HG02981 (cell line): ENCODE measurements at regions not wholly inside any gene's neighbourhood (a gene's known extent, or its start where the extent isn't known, plus 50 kb on each side); places are given as distances from the start of the nearest gene placed in this dataset.
"Not testable (repeated sequence)": the region's sequence is repeated elsewhere in the genome, so short reads cannot be mapped to it uniquely, and the experiment has no call there.

Experiments used
- ATAC-seq: cut with Tn5 transposase; IDR thresholded peaks from one replicate; pipeline ENCODE4 v1.9.1; 2021; ENCODE audit warnings: mild to moderate bottlenecking, moderate library complexity; ENCODE audit not compliant: unreplicated experiment

- no peak for ATAC-seq
These were observed 55.2 kb upstream of the SLIT2 start for GRCh38 chr4:20196476-20196875.

DNA sequence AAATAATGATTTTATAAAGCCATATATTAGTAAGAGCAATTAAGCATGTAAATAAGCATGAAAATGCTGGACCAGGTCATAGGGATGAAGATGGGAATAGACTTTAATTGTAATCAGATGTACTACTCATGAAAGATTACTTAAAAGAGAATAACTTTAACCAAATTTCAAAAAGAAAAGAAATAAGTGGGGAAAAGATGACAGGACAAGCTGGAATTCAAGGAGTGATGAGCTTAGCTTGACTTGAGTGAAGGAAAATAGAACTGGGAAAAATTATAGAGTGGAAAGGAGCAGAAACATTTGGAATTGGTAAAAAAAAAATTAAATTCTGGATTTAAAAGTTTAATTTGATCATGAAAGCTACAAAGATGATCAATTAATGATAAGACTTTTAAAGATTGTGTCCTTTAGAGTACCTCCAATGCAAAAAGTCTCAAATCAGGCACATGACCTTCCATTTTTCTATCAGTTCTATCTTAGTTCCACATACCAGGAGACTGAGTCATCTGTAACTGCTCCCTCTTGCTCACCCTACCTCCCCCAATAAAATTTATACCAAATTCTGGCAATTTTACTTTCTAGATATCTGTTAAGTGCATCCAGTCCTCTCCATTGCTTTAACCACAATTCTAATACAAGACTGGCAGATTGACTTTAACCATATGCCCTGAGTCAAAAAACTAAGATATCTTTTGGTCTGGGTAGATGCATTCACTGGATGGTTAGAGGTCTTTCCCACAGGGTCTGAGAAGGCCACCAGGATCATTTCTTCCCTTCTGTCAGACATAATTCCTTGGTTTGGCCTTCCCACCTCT is 56.4 kb upstream of the SLIT2 start:
- ATAC-seq, result no peak

DNA sequence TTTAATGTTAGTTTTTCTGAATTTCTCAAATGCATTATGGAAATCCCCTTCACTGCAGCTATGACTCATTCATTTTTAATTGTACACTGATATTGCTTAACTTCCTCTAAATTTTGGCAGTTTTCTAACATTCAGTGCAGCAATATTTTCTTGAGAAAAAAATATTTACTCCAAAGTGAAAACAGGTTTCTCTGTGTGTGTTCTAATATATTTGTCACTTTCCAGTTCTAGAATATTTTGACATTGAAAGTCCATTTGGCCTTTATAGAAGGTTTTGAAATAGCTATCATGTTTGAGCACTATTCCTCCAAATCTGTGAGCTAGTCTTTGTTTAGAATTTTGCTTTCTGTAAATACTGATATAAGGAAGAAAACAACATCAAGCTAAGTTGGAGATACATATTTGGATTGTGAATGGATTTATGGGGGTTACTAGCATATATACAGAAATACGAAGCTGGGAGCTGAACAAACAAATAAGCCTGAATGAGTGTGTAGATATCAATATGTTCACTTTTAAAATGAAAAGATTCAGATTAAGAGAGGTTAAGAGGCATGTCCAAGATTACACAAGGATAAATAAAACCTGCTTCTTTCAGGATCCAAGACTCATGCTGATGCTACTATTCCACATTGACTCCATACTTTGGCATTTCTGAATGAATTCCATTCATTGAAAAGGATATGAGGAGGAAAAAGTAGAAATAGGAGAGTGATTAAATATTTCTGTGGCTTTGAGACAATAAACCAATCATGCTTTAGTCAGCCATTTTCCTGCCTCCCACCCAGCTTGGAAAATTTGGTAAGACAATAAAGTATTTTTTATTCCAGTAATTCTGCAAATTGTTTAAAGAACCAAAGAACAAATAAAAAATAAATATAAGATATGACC is 57.3 kb upstream of the SLIT2 start:
- ATAC-seq, result no peak

DNA sequence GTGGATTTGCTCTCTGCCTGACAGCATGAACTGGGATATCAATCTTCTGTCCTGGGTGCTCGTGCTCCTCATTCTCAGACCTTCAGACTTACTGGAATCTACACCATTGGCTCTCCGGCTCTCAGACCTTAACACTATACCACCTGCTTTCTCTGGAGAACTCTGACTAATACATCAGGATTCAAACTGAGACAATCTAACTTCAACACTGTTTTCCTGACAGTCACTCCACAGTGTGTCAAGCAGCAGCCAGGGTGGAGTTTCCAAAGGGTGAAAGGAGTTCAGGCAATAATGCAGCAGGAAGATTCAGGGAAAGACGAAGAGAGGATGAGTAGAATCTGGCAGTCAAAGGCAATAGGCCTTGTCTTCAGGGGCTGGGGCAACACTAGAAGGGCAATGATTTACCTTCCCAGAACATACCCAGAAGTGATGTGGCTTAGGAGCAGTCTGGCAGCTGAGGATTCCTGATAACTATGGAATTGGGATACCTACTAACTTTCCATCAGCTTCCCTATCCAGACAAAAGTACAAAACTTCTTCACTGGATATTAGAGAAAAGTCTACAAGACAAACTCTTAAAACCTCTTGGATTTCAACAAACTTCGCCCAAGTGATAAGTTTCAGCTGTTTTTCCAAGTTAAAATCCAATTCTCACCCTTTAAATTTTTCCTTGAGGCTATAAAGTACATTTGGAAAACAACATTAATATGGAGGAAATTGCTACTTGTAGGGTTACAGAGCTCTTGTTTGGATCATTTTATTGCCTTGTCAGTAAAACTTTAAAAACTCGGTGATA is 58.4 kb upstream of the SLIT2 start:
- ATAC-seq, result no peak

DNA sequence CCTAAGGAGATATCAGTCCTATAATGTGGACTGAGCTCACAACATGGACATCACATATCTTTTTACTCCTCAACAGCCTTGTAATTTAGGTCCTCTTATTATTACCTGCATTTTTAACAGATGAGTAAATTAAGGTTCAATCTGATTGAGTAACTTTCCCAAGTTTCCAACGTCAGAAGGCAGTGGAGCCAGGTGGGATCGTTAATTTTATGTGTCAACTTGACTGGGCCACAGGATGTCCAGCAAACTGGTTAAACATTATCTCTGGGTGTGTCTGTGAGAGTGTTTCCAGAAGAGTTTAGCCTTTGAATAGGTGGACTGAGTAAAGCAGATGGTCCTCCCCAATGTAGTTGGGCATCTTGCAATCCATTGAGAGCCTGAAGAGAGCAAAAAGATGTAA is 59.0 kb upstream of the SLIT2 start:
- no peak for ATAC-seq

DNA sequence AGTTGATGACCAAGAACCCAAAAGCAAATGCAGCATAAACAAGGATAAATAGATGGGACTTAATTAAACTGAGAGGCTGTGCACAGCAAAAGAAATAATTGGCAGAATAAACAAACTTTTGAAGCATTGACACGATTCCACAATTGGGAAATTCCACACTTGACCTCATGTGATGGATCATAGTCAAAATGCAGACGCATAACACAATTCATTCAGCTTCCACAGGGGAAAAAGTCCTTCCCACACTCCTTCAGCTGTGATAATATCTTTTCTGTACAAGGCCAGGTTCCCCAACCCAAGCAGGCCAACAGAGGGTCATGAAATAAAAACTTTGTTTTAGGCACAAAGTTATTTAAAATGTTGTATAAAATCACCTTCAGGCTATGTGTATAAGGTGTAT is 66.6 kb upstream of the SLIT2 start:
- ATAC-seq, result no peak

GRCh38 chr4:20183131-20183530 is 68.6 kb upstream of the SLIT2 start:
- not testable (repeated sequence) for ATAC-seq

- no peak for ATAC-seq
These were observed 69.8 kb upstream of the SLIT2 start for GRCh38 chr4:20181926-20182325.

DNA sequence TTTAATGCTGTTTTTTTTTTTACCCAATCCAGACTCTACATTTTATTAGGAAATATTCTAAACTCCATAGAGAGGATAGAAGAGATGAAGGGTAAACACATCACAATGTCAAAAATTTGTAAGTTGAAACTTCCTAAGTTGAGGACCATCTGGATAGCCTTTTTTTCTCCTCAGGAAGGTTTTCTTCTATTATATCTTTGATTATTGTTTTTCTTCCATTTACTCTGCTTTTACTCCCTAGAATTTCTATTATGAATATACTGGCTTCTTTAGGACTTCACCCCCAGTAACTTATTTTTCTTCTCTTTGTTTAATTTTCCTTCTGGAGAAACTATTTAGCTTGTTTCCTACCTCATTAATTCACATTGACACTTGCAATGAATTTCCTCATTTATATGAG is 71.2 kb upstream of the SLIT2 start:
- no peak for ATAC-seq

DNA sequence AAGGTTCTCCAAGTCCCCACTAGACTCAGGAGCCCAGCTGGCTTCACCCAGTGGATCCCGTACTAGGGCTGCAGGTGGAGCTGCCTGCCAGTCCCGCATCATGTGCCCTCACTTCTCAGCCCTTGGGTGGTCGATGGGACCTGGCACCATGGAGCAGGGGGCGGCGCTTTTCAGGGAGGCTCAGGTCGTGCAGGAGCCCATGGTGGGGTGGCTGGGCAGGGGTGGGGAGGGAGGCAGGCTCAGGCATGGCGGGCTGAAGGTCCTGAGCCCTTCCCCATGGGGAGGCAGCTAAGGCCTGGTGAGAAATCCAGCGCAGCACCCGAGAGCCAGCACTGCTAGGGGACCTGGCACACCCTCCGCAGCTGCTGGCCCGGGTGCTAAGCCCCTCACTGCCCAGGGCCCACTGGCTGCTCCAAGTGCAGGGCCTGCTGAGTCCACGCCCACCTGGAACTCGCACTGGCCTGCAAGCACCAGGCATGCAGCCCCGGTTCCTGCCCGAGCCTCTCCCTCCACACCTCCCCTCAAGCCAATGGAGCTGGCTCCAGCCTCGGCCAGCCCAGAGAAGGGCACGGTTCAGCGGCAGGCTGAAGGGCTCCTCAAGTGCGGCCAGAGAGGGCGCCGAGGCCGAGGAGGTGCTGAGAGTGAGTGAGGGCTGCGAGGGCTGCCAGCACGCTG is 72.7 kb upstream of the SLIT2 start:
- no peak for ATAC-seq

- ATAC-seq, result no peak
These were observed 74.8 kb upstream of the SLIT2 start for GRCh38 chr4:20176881-20177280.

- no peak for ATAC-seq
These were observed 79.5 kb upstream of the SLIT2 start for GRCh38 chr4:20172070-20172760.

GRCh38 chr4:20166544-20166943 is 85.2 kb upstream of the SLIT2 start:
- no peak for ATAC-seq

DNA sequence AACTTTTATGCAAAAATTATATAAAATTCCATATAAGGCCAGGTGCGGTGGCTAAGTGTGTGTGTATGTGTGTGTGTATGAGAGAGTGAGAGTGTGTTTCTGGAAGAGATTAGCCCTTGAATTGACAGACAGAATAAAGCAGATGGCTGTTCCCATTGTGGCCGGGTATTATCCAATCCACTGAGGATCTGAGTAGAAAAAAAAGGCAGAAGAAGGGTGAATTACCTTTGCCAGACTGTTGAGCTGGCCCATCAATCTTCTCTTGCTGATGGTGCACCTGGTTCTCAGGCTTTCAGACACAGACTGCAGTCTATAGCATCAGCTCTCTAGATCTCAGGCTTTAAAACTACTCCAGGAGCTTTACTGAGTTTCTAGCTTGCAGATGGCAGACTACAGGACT is 92.2 kb upstream of the SLIT2 start:
- no peak for ATAC-seq

GRCh38 chr4:20158195-20158594 is 93.5 kb upstream of the SLIT2 start:
- ATAC-seq, result no peak

- no peak for ATAC-seq
These were observed 100.3 kb upstream of the SLIT2 start for GRCh38 chr4:20151436-20151835.

DNA sequence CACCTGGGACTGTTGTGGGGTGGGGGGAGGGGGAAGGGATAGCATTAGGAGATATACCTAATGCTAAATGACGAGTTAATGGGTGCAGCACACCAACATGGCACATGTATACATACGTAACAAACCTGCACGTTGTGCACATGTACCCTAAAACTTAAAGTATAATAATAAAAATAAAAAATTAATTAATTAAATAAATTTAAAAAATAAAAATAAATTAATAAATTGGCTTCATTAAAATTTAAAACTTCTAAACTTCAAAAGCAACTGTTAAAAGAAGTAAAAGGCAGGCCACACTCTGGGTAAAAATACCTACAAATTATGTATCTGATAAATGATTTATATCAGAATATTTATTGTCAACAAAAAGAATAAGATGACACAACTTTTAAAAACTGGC is 102.6 kb upstream of the SLIT2 start:
- not testable (repeated sequence) for ATAC-seq

- ATAC-seq, result no peak
These were observed 114.5 kb upstream of the SLIT2 start for GRCh38 chr4:20137176-20137575.

GRCh38 chr4:20127626-20128025 is 124.1 kb upstream of the SLIT2 start:
- no peak for ATAC-seq

- ATAC-seq, result no peak
These were observed 124.8 kb upstream of the SLIT2 start for GRCh38 chr4:20126906-20127305.
